ENCODE measurements at regions not wholly inside any gene's neighbourhood (a gene's known extent, or its start where the extent isn't known, plus 50 kb on each side); places are given as distances from the start of the nearest gene placed in this dataset.

DNA sequence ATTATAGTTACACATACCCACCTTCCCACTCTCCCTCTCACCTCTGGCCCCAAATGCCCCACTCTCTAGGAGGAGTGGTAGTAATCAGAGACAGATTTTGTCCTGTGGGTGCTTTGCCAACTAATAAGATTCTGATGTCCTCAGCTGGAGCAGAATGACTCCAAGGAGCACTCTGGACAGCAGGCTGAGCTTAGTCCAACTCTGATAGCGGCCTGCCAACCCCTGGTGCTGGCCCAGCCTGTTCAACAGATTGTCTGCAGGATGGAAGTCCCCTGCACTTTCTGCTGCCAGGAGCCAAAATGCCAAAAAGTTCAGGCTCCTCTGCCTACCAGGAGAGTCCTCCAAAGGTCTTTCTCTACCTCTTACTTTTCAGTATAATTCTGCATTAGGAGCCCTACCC is 160.5 kb upstream of the UMPS start:
- ATAC-seq = peak; percentile 57 to 90 (median 74)
- H3K4me1 ChIP-seq = peaks cover 0 to 13% (median 0%) of the 10 kb centered on the region in 4 donors
- WGBS (ENCODE audit: insufficient coverage, low coverage, low lambda C conversion rate, missing lambda C conversion rate) = 50% methylated on average over 1 of the region's 1 CpG
- H3K36me3 ChIP-seq = no peaks in the 10 kb centered on the region
- peak in 2 of 3 donors; percentile 73 to 75 for DNase-seq
- TF ChIP-seq POLR2A (IDR thresholded peaks at IDR 0.05) = no peak
- TF ChIP-seq, protein P1, sequence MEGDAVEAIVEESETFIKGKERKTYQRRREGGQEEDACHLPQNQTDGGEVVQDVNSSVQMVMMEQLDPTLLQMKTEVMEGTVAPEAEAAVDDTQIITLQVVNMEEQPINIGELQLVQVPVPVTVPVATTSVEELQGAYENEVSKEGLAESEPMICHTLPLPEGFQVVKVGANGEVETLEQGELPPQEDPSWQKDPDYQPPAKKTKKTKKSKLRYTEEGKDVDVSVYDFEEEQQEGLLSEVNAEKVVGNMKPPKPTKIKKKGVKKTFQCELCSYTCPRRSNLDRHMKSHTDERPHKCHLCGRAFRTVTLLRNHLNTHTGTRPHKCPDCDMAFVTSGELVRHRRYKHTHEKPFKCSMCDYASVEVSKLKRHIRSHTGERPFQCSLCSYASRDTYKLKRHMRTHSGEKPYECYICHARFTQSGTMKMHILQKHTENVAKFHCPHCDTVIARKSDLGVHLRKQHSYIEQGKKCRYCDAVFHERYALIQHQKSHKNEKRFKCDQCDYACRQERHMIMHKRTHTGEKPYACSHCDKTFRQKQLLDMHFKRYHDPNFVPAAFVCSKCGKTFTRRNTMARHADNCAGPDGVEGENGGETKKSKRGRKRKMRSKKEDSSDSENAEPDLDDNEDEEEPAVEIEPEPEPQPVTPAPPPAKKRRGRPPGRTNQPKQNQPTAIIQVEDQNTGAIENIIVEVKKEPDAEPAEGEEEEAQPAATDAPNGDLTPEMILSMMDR (IDR thresholded peaks at IDR 0.05) = no peak
- H3K4me3 ChIP-seq = no peak overlapping the region
- no peaks in the 10 kb centered on the region for H3K9me3 ChIP-seq
- no peak overlapping the region for H3K27ac ChIP-seq
- H3K27me3 ChIP-seq = no peaks in the 10 kb centered on the region
- intact Hi-C loops (cut with DNase I) = loop anchor here (5.0 kb wide), 1 partner anchor 118 kb away; no protein-coding TSS in a partner anchor

GRCh38 chr3:124570232-124570631 is 160.0 kb upstream of the UMPS start:
- Histone ChIP-seq H3K27ac (no peak overlapping the region), H3K27me3 (no peaks in the 10 kb centered on the region), H3K36me3 (no peaks in the 10 kb centered on the region), H3K4me3 (no peak overlapping the region), H3K4me1 (peaks cover 0 to 10% (median 0%) of the 10 kb centered on the region in 4 donors), H3K9me3 (no peaks in the 10 kb centered on the region)
- WGBS (ENCODE audit: insufficient coverage, low coverage, low lambda C conversion rate, missing lambda C conversion rate) = 67% methylated on average over 2 of the region's 2 CpGs
- DNase-seq (no peak), ATAC-seq (no peak)
- intact Hi-C loops (cut with DNase I) = no loop called here
- TF ChIP-seq, protein P1 (IDR thresholded peaks at IDR 0.05) = no peak
- TF ChIP-seq POLR2A (IDR thresholded peaks at IDR 0.05) = no peak

GRCh38 chr3:124572851-124573405 is 157.3 kb upstream of the UMPS start:
- 94% methylated on average over 2 of the region's 8 CpGs for WGBS (ENCODE audit: insufficient coverage, low coverage, low lambda C conversion rate, missing lambda C conversion rate)
- DNase-seq (no peak), ATAC-seq (no peak)
- Histone ChIP-seq H3K36me3 (no peaks in the 10 kb centered on the region), H3K27ac (no peak overlapping the region), H3K9me3 (no peaks in the 10 kb centered on the region), H3K4me3 (no peak overlapping the region), H3K4me1 (peaks cover 0 to 15% (median 0%) of the 10 kb centered on the region in 4 donors), H3K27me3 (no peaks in the 10 kb centered on the region)
- intact Hi-C loops (cut with DNase I) = no loop called here
- TF ChIP-seq POLR2A (IDR thresholded peaks at IDR 0.05) = no peak
- TF ChIP-seq, protein P1 (IDR thresholded peaks at IDR 0.05) = no peak

DNA sequence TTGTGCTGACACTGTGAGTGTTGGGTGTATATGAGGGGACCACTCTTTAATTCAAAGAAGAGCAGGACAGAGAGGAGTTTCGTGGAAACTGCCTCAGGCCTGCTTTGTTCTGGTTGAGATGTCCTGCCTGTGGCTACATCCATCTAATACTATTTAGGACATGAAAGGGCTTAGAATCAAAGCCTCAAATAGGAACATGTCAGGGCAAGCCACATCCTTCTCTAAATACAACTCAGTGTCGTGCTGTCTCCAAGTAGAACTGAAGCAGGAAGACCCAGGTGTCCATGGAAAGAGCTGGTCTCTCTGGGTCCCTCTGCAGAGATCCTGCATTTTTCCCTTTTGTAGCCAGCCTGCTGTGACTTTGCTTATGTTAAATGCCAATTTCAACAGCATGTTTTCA is 156.2 kb upstream of the UMPS start:
- TF ChIP-seq, protein P1 (IDR thresholded peaks at IDR 0.05) = no peak
- TF ChIP-seq POLR2A (IDR thresholded peaks at IDR 0.05) = no peak
- 69% methylated on average over 2 of the region's 2 CpGs for WGBS (ENCODE audit: insufficient coverage, low coverage, low lambda C conversion rate, missing lambda C conversion rate)
- Histone ChIP-seq H3K9me3 (no peaks in the 10 kb centered on the region), H3K36me3 (no peaks in the 10 kb centered on the region), H3K4me3 (no peak overlapping the region), H3K4me1 (peaks cover 0 to 15% (median 0%) of the 10 kb centered on the region in 4 donors), H3K27ac (no peak overlapping the region), H3K27me3 (no peaks in the 10 kb centered on the region)
- intact Hi-C loops (cut with DNase I) = no loop called here
- ATAC-seq (no peak), DNase-seq (no peak)

All from right lobe of liver (tissue), 6 donors.